NT2/D1 (cell line): ENCODE measurements at regions not wholly inside any gene's neighbourhood (a gene's known extent, or its start where the extent isn't known, plus 50 kb on each side); places are given as distances from the start of the nearest gene placed in this dataset.
"Not testable (repeated sequence)": the region's sequence is repeated elsewhere in the genome, so short reads cannot be mapped to it uniquely, and the experiment has no call there.

Experiments
- YY1 ChIP-seq: IDR thresholded peaks from 2 replicates; pipeline ENCODE4 v1.6.1; 2011; ENCODE audit not compliant: insufficient read length, insufficient read depth
- ZNF274 ChIP-seq: IDR thresholded peaks from 2 replicates; pipeline ENCODE4 v1.6.1; 2011; ENCODE audit warnings: mild to moderate bottlenecking, low read depth, low read length

DNA sequence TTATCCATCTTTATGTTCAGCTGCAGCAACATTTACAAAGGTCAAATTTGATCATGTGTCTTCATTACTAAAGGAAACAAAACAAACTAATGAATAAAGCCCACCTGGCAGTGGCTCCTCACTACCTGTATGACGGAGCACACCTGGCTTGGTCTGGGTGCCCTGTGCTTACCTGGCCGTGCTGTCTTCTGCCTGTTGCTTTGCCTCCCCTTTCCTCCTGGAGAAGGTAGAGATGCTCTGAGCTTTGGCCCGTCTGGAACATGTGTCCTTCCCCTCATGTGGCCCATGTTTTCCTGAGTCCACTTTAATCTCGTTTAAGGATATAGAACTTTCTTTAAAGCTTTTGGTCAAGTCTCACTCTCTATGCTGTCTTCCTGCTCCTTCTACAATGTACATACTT is 1388.8 kb upstream of the DEFB115 start:
- TF ChIP-seq ZNF274, YY1: not testable (repeated sequence)
